ENCODE measurements at regions not wholly inside any gene's neighbourhood (a gene's known extent, or its start where the extent isn't known, plus 50 kb on each side); places are given as distances from the start of the nearest gene placed in this dataset.

DNA sequence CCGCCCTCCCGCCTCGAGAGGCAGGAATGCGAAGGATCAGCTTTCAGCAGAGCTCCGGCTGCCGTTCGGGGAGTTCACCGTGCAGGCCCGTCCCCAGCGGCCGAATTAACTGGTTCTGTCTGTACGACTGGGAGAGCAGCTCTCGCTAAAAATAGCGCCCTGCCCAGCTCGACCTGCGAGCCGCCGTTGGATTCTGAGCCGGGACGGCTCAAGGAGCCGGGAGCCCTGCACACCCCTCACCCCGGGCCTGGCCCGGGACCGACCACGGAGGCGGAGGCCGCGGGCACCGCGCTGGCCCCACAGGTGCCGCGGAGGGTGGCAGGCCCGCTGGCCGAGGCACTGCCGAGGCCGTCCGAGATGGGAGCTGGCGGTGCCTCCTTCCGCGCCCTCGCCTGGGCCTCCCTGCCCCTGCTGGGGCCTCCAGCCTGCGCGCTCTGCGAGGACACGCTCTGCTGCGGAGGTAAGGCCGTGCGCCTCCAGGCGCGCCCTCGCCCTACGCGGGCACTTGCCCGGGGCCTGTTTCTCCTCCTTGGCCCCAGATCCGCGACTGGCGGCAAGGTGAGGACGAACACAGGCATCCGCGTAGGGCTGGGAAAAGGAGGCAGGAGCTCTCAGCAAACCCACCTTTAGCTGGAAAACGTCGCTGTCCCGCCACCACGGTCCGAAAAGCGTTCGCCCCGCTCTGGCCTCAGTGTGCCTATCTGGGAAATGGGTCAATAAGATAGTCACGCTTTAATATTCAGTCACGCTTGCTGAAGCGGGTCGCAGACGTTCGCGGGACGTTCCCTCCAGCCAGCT is 53.1 kb upstream of the DAB2IP start:
- TF ChIP-seq, protein P1, sequence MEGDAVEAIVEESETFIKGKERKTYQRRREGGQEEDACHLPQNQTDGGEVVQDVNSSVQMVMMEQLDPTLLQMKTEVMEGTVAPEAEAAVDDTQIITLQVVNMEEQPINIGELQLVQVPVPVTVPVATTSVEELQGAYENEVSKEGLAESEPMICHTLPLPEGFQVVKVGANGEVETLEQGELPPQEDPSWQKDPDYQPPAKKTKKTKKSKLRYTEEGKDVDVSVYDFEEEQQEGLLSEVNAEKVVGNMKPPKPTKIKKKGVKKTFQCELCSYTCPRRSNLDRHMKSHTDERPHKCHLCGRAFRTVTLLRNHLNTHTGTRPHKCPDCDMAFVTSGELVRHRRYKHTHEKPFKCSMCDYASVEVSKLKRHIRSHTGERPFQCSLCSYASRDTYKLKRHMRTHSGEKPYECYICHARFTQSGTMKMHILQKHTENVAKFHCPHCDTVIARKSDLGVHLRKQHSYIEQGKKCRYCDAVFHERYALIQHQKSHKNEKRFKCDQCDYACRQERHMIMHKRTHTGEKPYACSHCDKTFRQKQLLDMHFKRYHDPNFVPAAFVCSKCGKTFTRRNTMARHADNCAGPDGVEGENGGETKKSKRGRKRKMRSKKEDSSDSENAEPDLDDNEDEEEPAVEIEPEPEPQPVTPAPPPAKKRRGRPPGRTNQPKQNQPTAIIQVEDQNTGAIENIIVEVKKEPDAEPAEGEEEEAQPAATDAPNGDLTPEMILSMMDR (IDR thresholded peaks at IDR 0.05; ENCODE audit: low read depth, low read length, missing control alignments) = no peak
- H3K4me3 ChIP-seq (ENCODE audit: low read depth, low read length) = peak overlapping the region; percentile 26
- peak; percentile 57 for DNase-seq (ENCODE audit: low read depth)
- in situ Hi-C loops (cut with HindIII; ENCODE audit: low sequenced_read_pairs) = no loop called here

DNA sequence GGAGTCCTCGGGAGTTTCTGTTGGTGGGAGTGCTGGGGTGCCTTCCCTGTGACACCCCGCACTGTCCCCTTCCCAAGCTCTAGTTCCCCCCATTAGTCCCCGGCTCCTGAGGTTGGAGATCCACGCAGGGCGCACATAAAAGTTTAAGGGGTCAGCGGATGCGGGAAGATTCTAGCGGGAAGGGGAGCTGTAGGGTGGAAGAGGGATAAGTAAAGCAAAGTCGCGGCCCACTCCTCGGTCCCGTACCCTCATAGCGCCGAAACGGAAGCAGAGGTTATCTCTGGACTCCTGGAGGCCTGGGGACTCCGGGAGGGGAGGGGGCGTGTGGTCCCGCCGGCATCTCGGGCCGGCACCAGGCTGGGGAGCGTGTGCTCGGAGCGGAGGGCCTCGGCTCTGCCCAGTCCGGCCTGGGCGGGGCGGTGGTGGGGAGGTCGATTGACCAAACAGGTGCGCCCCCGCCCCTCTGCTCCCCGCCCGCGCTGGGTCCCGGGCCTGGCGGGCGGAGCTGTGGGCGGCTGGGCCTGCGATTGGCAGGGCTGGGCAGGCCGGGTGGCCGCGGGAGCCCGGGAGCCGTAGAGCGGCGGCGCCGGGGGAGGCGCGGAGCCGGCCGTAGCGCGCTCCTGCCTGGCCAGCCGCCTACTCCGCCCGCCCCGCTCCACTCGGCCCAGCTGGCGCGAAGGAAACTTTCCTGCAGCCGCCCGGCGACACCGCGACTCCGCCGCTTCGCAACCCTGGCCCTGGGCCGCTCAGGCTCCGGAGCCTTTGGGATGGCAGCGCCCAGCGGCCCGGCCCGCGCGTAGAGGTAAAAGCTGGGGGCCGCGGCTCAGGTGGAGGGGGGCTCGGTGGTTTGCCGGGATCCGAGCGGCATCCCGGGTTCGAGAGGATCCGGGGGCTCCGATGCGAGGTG is 52.2 kb upstream of the DAB2IP start:
- in situ Hi-C loops (cut with HindIII; ENCODE audit: low sequenced_read_pairs) = no loop called here
- DNase-seq (ENCODE audit: low read depth) = no peak
- H3K4me3 ChIP-seq (ENCODE audit: low read depth, low read length) = peak overlapping the region; percentile 42
- TF ChIP-seq, protein P1 (IDR thresholded peaks at IDR 0.05; ENCODE audit: low read depth, low read length, missing control alignments) = no peak

DNA sequence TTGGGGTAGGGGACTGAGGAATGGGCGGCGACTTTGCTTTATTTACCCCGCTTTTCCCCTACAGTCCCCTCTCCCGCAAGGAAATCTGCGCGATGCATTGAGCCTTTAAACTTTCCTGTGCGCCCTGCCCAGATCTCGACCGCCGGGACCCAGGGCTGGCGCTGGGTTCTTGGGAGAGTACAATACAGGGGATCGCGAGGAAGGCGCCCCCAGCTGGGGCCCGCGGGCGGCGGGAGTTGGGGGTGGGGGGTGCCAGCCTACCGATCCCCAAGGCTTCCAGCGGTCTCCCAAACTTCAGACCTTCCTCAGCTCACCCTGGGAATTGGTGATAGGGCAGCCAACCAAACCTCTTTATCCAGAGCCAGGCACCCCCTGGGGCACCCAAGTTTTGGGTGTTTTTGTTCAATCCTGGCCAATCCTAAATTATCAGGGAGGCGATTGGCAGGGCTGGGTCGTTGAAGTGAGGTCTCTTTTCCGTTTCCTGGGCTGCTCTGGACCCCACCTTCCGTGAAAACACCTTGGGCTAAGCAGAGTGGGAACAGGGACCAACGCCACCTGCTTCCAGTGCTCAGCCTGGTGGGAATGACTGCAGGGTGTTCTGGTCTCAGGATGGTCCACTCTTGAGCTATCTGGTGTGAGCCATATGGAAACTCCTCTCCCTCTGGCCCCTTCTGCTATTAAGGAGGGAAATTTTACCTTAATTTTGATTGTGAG is 51.4 kb upstream of the DAB2IP start:
- in situ Hi-C loops (cut with HindIII; ENCODE audit: low sequenced_read_pairs) = no loop called here
- TF ChIP-seq, protein P1 (IDR thresholded peaks at IDR 0.05; ENCODE audit: low read depth, low read length, missing control alignments) = no peak
- H3K4me3 ChIP-seq (ENCODE audit: low read depth, low read length) = peak overlapping the region; percentile 42
- DNase-seq (ENCODE audit: low read depth) = no peak

DNA sequence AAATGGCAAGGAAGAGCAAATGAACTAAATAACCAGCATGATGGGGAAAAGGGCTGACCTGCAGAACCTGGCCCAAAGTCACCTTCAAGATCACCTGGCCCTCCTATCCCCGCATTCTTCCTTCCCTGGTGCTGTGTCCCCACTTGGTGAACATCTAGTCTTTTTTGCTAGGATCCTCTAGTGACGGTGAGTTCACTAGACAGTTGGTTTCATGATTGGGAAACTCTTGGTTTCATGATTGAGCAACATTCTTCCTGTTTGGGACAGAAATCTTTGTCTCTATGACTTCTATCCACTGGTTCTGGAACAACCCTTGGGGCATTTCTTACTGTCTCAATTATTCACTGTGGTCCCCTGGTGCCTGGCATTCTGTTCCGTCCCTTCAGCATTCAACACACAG is 50.2 kb upstream of the DAB2IP start:
- TF ChIP-seq, protein P1 (IDR thresholded peaks at IDR 0.05; ENCODE audit: low read depth, low read length, missing control alignments) = no peak
- no peak for DNase-seq (ENCODE audit: low read depth)
- no peak overlapping the region for H3K4me3 ChIP-seq (ENCODE audit: low read depth, low read length)
- in situ Hi-C loops (cut with HindIII; ENCODE audit: low sequenced_read_pairs) = no loop called here
